CD14-positive monocyte (primary cell): ENCODE measurements at regions not wholly inside any gene's neighbourhood (a gene's known extent, or its start where the extent isn't known, plus 50 kb on each side); places are given as distances from the start of the nearest gene placed in this dataset.

Experiments used
- DNase-seq, 3 donors: peaks; one replicate each; pipeline ENCODE4 v3.0.0-alpha.2; 2011 to 2022
- H2AFZ ChIP-seq: 2 replicates; pipeline ENCODE4 v1.6.0; 2012; ENCODE audit warnings: mild to moderate bottlenecking, low read depth, low read length, inconsistent platforms; ENCODE audit not compliant: insufficient read depth, poor library complexity, severe bottlenecking
- H3K27ac ChIP-seq, 2 donors: 1 replicate in 1 of 2; 2 replicates in 1 of 2; pipeline ENCODE4 v1.5.1; 2012 to 2013; ENCODE audit warnings: low read length in 2 of 2, control low read depth in 1 of 2, inconsistent platforms in 1 of 2, low read depth in 1 of 2, mild to moderate bottlenecking in 1 of 2
- H3K27me3 ChIP-seq, 2 donors: one replicate each; pipeline versions ENCODE4 v1.6.0 to v1.6.1; 2011 to 2013; ENCODE audit warnings: low read length in 2 of 2; ENCODE audit not compliant: control insufficient read depth in 2 of 2, insufficient read depth in 2 of 2
- H3K36me3 ChIP-seq, 2 donors: replicated peaks in 1 of 2; 1 replicate in 1 of 2; 2 replicates in 1 of 2; pipeline versions ENCODE4 v1.5.1 to v1.6.1; 2012 to 2013; ENCODE audit warnings: low read length in 2 of 2, control low read depth in 1 of 2, inconsistent platforms in 1 of 2, mild to moderate bottlenecking in 1 of 2; ENCODE audit not compliant: insufficient read depth in 2 of 2, control insufficient read depth in 1 of 2
- H3K4me1 ChIP-seq, 2 donors: 1 replicate in 1 of 2; 2 replicates in 1 of 2; pipeline versions ENCODE4 v1.5.1 to v1.6.1; 2012 to 2013; ENCODE audit warnings: low read length in 2 of 2, control low read depth in 1 of 2, inconsistent platforms in 1 of 2, mild to moderate bottlenecking in 1 of 2, moderate library complexity in 1 of 2; ENCODE audit not compliant: insufficient read depth in 2 of 2, control insufficient read depth in 1 of 2
- H3K4me2 ChIP-seq: replicated peaks from 2 replicates; pipeline ENCODE3; 2012; ENCODE audit warnings: low read length, moderate library complexity, mild to moderate bottlenecking; ENCODE audit not compliant: poor library complexity, severe bottlenecking; ENCODE audit errors: extremely low read depth
- H3K4me3 ChIP-seq, 3 experiments: fragments of 200-600 bp in 1 of 3; sonication (generic) in 1 of 3; replicated peaks in 1 of 3; 1 replicate in 2 of 3; 2 replicates in 1 of 3; pipeline ENCODE4 v1.5.1; 2011 to 2013; ENCODE audit warnings: low read length in 3 of 3, mild to moderate bottlenecking in 3 of 3, control low read depth in 2 of 3, low read depth in 2 of 3, inconsistent platforms in 1 of 3, moderate library complexity in 1 of 3
- H3K79me2 ChIP-seq: 2 replicates; pipeline ENCODE4 v1.6.0; 2012; ENCODE audit warnings: mild to moderate bottlenecking, control low read depth, inconsistent platforms, low read length, moderate library complexity; ENCODE audit not compliant: insufficient read depth
- H3K9ac ChIP-seq: 2 replicates; pipeline ENCODE4 v1.6.0; 2017; ENCODE audit warnings: low read length, mild to moderate bottlenecking; ENCODE audit not compliant: insufficient read depth, poor library complexity, severe bottlenecking
- H3K9me3 ChIP-seq, 2 donors: replicated peaks in 1 of 2; 1 replicate in 1 of 2; 2 replicates in 1 of 2; pipeline versions ENCODE4 v1.5.1 to v1.6.1; 2012 to 2013; ENCODE audit warnings: low read length in 2 of 2, control low read depth in 1 of 2; ENCODE audit not compliant: control insufficient read depth in 1 of 2, insufficient read depth in 1 of 2
- H4K20me1 ChIP-seq: 2 replicates; pipeline ENCODE4 v1.6.0; 2012; ENCODE audit warnings: mild to moderate bottlenecking, low read length, control low read depth, moderate library complexity; ENCODE audit not compliant: insufficient read depth
- H3K27ac Mint-ChIP-seq, 7 donors: one replicate each; pipeline ENCODE4 v1.8.0; 2020; ENCODE audit warnings: mild to moderate bottlenecking in 7 of 7, mixed read lengths in 7 of 7, moderate library complexity in 6 of 7, inconsistent platforms in 2 of 7
- H3K27me3 Mint-ChIP-seq, 3 donors: one replicate each; pipeline ENCODE4 v1.8.0; 2021 to 2022; ENCODE audit warnings: low read depth in 3 of 3, mild to moderate bottlenecking in 3 of 3, mixed read lengths in 3 of 3, moderate library complexity in 3 of 3, inconsistent platforms in 1 of 3
- H3K36me3 Mint-ChIP-seq, 2 donors: one replicate each; pipeline ENCODE4 v1.8.0; 2020; ENCODE audit warnings: mixed read lengths in 2 of 2, inconsistent platforms in 1 of 2, mild to moderate bottlenecking in 1 of 2
- H3K4me1 Mint-ChIP-seq: one replicate; pipeline ENCODE4 v1.8.0; 2020; ENCODE audit warnings: mild to moderate bottlenecking, mixed read lengths
- H3K4me3 Mint-ChIP-seq, 2 donors: one replicate each; pipeline ENCODE4 v1.8.0; 2020; ENCODE audit warnings: mild to moderate bottlenecking in 2 of 2, mixed read lengths in 2 of 2, moderate library complexity in 1 of 2
- H3K9me3 Mint-ChIP-seq, 7 donors: one replicate each; pipeline ENCODE4 v1.8.0; 2020 to 2022; ENCODE audit warnings: mixed read lengths in 7 of 7, mild to moderate bottlenecking in 6 of 7, moderate library complexity in 6 of 7, inconsistent platforms in 2 of 7
- whole genome bisulfite sequencing: methylation state at CpG from one replicate; pipeline ENCODE4 v1.1.5; 2013; ENCODE audit warnings: missing lambda C conversion rate; ENCODE audit not compliant: insufficient coverage; 5-methylcytosine and 5-hydroxymethylcytosine counted together
- intact Hi-C, 2 donors: fragments of 100-400 bp; cut with micrococcal nuclease; formaldehyde crosslinking; loops; one replicate each; pipeline versions ENCODE4 v1.15.0 to v1.15.1; 2023
- TF ChIP-seq, protein P1 (sequence below): fragments of 200-600 bp; IDR thresholded peaks from one replicate; pipeline ENCODE4 v1.8.0; 2022; ENCODE audit warnings: antibody characterized with exemption, mild to moderate bottlenecking

DNA sequence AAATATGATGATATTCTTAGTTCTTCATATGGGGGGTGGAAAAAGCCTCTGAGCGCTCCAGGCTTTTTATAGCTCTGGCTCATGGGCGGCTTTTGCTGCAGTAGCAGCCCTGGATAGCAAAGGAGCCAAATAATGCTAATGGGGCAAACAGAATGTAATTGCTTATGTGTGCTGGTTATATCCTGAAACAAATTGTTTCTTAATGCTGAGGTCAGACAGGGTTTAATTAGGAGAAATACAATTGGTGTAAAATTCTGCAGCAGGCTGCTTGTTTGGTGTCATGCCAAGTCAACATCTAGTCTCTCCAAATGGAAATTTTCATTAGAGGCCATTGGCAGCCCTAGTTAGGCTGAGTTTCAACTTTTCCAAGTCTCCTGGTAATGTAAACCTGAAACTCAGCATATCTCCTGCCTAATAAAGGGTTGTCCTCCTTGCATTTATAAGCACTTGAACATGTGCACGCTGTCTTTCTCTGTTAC, 530.1 kb upstream of the NOX3 start:
- no peak overlapping the region for H3K9ac ChIP-seq
- H3K36me3 ChIP-seq = no peaks in the 10 kb centered on the region
- Mint-ChIP-seq H3K9me3 (peaks cover 0 to 5% (median 0%) of the 10 kb centered on the region in 7 donors), H3K27ac (no peak overlapping the region), H3K4me1 (no peaks in the 10 kb centered on the region), H3K27me3 (peaks cover 0 to 3% (median 1%) of the 10 kb centered on the region in 3 donors), H3K36me3 (no peaks in the 10 kb centered on the region), H3K4me3 (no peak overlapping the region)
- no peak overlapping the region for H3K4me2 ChIP-seq
- no peak overlapping the region for H3K27ac ChIP-seq
- no peaks in the 10 kb centered on the region for H4K20me1 ChIP-seq
- H3K9me3 ChIP-seq = no peaks in the 10 kb centered on the region
- intact Hi-C loops = no loop called here
- no peak for DNase-seq
- H3K4me3 ChIP-seq = no peak overlapping the region
- TF ChIP-seq, protein P1, sequence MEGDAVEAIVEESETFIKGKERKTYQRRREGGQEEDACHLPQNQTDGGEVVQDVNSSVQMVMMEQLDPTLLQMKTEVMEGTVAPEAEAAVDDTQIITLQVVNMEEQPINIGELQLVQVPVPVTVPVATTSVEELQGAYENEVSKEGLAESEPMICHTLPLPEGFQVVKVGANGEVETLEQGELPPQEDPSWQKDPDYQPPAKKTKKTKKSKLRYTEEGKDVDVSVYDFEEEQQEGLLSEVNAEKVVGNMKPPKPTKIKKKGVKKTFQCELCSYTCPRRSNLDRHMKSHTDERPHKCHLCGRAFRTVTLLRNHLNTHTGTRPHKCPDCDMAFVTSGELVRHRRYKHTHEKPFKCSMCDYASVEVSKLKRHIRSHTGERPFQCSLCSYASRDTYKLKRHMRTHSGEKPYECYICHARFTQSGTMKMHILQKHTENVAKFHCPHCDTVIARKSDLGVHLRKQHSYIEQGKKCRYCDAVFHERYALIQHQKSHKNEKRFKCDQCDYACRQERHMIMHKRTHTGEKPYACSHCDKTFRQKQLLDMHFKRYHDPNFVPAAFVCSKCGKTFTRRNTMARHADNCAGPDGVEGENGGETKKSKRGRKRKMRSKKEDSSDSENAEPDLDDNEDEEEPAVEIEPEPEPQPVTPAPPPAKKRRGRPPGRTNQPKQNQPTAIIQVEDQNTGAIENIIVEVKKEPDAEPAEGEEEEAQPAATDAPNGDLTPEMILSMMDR = no peak
- WGBS = 90% methylated on average over 2 of the region's 3 CpGs
- no peaks in the 10 kb centered on the region for H3K27me3 ChIP-seq
- no peak overlapping the region for H2AFZ ChIP-seq
- H3K79me2 ChIP-seq = no peaks in the 10 kb centered on the region
- no peaks in the 10 kb centered on the region for H3K4me1 ChIP-seq

DNA sequence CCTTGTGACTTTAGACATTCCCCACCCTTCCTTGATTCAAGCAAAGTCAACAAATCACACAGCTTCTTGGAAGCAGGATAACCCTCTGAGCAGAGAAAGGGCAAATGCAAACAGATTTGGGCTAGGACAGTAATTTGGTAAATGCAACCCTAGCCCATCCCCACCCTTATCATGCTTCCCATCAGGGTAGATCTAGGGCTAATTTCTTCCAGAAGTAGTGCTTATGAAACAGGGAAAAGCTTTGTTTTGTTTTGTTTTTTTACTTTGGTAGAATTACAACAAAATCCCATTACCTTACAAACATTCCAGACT, 525.1 kb upstream of the NOX3 start:
- Histone ChIP-seq H3K4me1 (no peaks in the 10 kb centered on the region), H2AFZ (no peak overlapping the region), H3K79me2 (no peaks in the 10 kb centered on the region), H3K4me3 (no peak overlapping the region), H3K9ac (no peak overlapping the region), H3K9me3 (no peaks in the 10 kb centered on the region), H4K20me1 (no peaks in the 10 kb centered on the region), H3K27ac (no peak overlapping the region), H3K27me3 (no peaks in the 10 kb centered on the region), H3K36me3 (no peaks in the 10 kb centered on the region), H3K4me2 (no peak overlapping the region)
- H3K4me1 Mint-ChIP-seq = no peaks in the 10 kb centered on the region
- TF ChIP-seq, protein P1 = no peak
- H3K36me3 Mint-ChIP-seq = no peaks in the 10 kb centered on the region
- DNase-seq = no peak
- intact Hi-C loops = no loop called here
- H3K4me3 Mint-ChIP-seq = no peak overlapping the region
- no peak overlapping the region for H3K27ac Mint-ChIP-seq
- H3K27me3 Mint-ChIP-seq = peaks cover 0 to 3% (median 0%) of the 10 kb centered on the region in 3 donors
- peaks cover 0 to 2% (median 0%) of the 10 kb centered on the region in 7 donors for H3K9me3 Mint-ChIP-seq
